SK-N-SH (cell line): ENCODE measurements at regions not wholly inside any gene's neighbourhood (a gene's known extent, or its start where the extent isn't known, plus 50 kb on each side); places are given as distances from the start of the nearest gene placed in this dataset.

Experiments used
- CHD2 ChIP-seq: fragments of 150-350 bp; IDR thresholded peaks from 2 replicates; pipeline ENCODE4 v1.6.1; 2018; ENCODE audit warnings: low read length; ENCODE audit not compliant: partially characterized antibody
- EP300 ChIP-seq, 2 experiments: IDR thresholded peaks; 2 replicates each; pipeline versions ENCODE4 v1.4.0 to v1.6.1; 2012; ENCODE audit warnings: borderline replicate concordance in 1 of 2, low read depth in 1 of 2, low read length in 1 of 2
- EZH2phosphoT487 ChIP-seq: fragments of 200-600 bp; sonication (generic); IDR thresholded peaks from 2 replicates; pipeline ENCODE4 v1.6.1; 2017; ENCODE audit warnings: low read depth, mixed run types, mild to moderate bottlenecking, antibody characterized with exemption, moderate library complexity, borderline replicate concordance
- FOXM1 ChIP-seq: IDR thresholded peaks from 2 replicates; pipeline ENCODE4 v1.4.0; 2012; ENCODE audit warnings: low read depth, mild to moderate bottlenecking
- MAX ChIP-seq: IDR thresholded peaks from 2 replicates; pipeline ENCODE4 v1.4.0; 2012; ENCODE audit warnings: low read depth
- MXI1 ChIP-seq: IDR thresholded peaks from 2 replicates; pipeline ENCODE4 v1.6.1; 2012; ENCODE audit warnings: mild to moderate bottlenecking, low read depth, low read length, improper control_type of control experiment
- TEAD4 ChIP-seq: IDR thresholded peaks from 2 replicates; pipeline ENCODE4 v1.4.0; 2012; ENCODE audit warnings: mild to moderate bottlenecking, borderline replicate concordance; ENCODE audit not compliant: insufficient read depth
- TF ChIP-seq, protein P1 (sequence below): fragments of 200-600 bp; sonication (generic); IDR thresholded peaks from 2 replicates; pipeline ENCODE4 v1.6.1; 2017; ENCODE audit warnings: antibody characterized with exemption, mild to moderate bottlenecking, moderate library complexity
- TF ChIP-seq, protein P2 (sequence below): fragments of 150-350 bp; IDR thresholded peaks from 2 replicates; pipeline ENCODE4 v1.6.1; 2017; ENCODE audit warnings: antibody characterized with exemption, low read length, low read depth, borderline replicate concordance
- TF ChIP-seq, protein P3 (sequence below): IDR thresholded peaks from 2 replicates; pipeline ENCODE4; 2012
- TF ChIP-seq, protein P4 (sequence below): IDR thresholded peaks from 2 replicates; pipeline ENCODE4 v1.6.1; 2012; ENCODE audit warnings: mild to moderate bottlenecking, low read depth, low read length, moderate library complexity

- TF ChIP-seq EP300 (IDR thresholded peaks at IDR 0.05; ENCODE audit: borderline replicate concordance in 1 of 2, low read depth in 1 of 2, low read length in 1 of 2) (no peak), MXI1 (no peak), CHD2 (no peak), TEAD4 (no peak), EZH2phosphoT487 (no peak), FOXM1 (no peak), MAX (no peak)
- TF ChIP-seq, protein P1, sequence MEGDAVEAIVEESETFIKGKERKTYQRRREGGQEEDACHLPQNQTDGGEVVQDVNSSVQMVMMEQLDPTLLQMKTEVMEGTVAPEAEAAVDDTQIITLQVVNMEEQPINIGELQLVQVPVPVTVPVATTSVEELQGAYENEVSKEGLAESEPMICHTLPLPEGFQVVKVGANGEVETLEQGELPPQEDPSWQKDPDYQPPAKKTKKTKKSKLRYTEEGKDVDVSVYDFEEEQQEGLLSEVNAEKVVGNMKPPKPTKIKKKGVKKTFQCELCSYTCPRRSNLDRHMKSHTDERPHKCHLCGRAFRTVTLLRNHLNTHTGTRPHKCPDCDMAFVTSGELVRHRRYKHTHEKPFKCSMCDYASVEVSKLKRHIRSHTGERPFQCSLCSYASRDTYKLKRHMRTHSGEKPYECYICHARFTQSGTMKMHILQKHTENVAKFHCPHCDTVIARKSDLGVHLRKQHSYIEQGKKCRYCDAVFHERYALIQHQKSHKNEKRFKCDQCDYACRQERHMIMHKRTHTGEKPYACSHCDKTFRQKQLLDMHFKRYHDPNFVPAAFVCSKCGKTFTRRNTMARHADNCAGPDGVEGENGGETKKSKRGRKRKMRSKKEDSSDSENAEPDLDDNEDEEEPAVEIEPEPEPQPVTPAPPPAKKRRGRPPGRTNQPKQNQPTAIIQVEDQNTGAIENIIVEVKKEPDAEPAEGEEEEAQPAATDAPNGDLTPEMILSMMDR = no peak
- TF ChIP-seq, protein P2, sequence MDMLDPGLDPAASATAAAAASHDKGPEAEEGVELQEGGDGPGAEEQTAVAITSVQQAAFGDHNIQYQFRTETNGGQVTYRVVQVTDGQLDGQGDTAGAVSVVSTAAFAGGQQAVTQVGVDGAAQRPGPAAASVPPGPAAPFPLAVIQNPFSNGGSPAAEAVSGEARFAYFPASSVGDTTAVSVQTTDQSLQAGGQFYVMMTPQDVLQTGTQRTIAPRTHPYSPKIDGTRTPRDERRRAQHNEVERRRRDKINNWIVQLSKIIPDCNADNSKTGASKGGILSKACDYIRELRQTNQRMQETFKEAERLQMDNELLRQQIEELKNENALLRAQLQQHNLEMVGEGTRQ = no peak
- TF ChIP-seq, protein P3, sequence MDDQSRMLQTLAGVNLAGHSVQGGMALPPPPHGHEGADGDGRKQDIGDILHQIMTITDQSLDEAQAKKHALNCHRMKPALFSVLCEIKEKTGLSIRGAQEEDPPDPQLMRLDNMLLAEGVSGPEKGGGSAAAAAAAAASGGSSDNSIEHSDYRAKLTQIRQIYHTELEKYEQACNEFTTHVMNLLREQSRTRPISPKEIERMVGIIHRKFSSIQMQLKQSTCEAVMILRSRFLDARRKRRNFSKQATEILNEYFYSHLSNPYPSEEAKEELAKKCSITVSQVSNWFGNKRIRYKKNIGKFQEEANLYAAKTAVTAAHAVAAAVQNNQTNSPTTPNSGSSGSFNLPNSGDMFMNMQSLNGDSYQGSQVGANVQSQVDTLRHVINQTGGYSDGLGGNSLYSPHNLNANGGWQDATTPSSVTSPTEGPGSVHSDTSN = no peak
- TF ChIP-seq, protein P4, sequence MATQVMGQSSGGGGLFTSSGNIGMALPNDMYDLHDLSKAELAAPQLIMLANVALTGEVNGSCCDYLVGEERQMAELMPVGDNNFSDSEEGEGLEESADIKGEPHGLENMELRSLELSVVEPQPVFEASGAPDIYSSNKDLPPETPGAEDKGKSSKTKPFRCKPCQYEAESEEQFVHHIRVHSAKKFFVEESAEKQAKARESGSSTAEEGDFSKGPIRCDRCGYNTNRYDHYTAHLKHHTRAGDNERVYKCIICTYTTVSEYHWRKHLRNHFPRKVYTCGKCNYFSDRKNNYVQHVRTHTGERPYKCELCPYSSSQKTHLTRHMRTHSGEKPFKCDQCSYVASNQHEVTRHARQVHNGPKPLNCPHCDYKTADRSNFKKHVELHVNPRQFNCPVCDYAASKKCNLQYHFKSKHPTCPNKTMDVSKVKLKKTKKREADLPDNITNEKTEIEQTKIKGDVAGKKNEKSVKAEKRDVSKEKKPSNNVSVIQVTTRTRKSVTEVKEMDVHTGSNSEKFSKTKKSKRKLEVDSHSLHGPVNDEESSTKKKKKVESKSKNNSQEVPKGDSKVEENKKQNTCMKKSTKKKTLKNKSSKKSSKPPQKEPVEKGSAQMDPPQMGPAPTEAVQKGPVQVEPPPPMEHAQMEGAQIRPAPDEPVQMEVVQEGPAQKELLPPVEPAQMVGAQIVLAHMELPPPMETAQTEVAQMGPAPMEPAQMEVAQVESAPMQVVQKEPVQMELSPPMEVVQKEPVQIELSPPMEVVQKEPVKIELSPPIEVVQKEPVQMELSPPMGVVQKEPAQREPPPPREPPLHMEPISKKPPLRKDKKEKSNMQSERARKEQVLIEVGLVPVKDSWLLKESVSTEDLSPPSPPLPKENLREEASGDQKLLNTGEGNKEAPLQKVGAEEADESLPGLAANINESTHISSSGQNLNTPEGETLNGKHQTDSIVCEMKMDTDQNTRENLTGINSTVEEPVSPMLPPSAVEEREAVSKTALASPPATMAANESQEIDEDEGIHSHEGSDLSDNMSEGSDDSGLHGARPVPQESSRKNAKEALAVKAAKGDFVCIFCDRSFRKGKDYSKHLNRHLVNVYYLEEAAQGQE = no peak
These were observed 243.2 kb upstream of the VEPH1 start for GRCh38 chr3:157746391-157746790.
